ENCODE measurements at regions not wholly inside any gene's neighbourhood (a gene's known extent, or its start where the extent isn't known, plus 50 kb on each side); places are given as distances from the start of the nearest gene placed in this dataset.

GRCh38 chr4:106583108-106583507, 214.5 kb upstream of the GIMD1 start:
- TF ChIP-seq CTCF (IDR thresholded peaks at IDR 0.05; ENCODE audit: low read length), result no peak
- TF ChIP-seq EZH2 (optimal IDR thresholded peaks at IDR 0.05; ENCODE audit: low read depth, low read length), result no peak

Data from MM.1S (cell line).